ENCODE measurements at regions not wholly inside any gene's neighbourhood (a gene's known extent, or its start where the extent isn't known, plus 50 kb on each side); places are given as distances from the start of the nearest gene placed in this dataset.

- Histone ChIP-seq H3K27ac (no peak overlapping the region), H3K9ac (ENCODE audit: low read depth in 2 of 2, low read length in 2 of 2) (no peak overlapping the region), H3K36me3 (no peaks in the 10 kb centered on the region), H3K4me1 (no peaks in the 10 kb centered on the region), H3K4me3 (no peak overlapping the region), H3K27me3 (no peaks in the 10 kb centered on the region), H3K9me3 (no peaks in the 10 kb centered on the region)
- TF ChIP-seq CTCF (IDR thresholded peaks at IDR 0.05) = no peak
- DNase-seq = no peak
- intact Hi-C loops (cut with DNase I) = no loop called here
These were observed 150.7 kb upstream of the C14orf180 start for GRCh38 chr14:104428860-104429259.

- Histone ChIP-seq H3K4me3 (no peak overlapping the region), H3K9me3 (no peaks in the 10 kb centered on the region), H3K4me1 (no peaks in the 10 kb centered on the region), H3K9ac (ENCODE audit: low read depth in 2 of 2, low read length in 2 of 2) (no peak overlapping the region), H3K27me3 (no peaks in the 10 kb centered on the region), H3K27ac (no peak overlapping the region), H3K36me3 (no peaks in the 10 kb centered on the region)
- intact Hi-C loops (cut with DNase I) = no loop called here
- no peak for DNase-seq
- no peak for TF ChIP-seq CTCF (IDR thresholded peaks at IDR 0.05)
These were observed 150.2 kb upstream of the C14orf180 start for GRCh38 chr14:104429291-104429861.

GRCh38 chr14:104431351-104431928 lies 148.1 kb upstream of the C14orf180 start:
- DNase-seq = no peak
- Histone ChIP-seq H3K9ac (ENCODE audit: low read depth in 2 of 2, low read length in 2 of 2) (no peak overlapping the region), H3K36me3 (no peaks in the 10 kb centered on the region), H3K9me3 (no peaks in the 10 kb centered on the region), H3K27me3 (no peaks in the 10 kb centered on the region), H3K4me1 (no peaks in the 10 kb centered on the region), H3K27ac (no peak overlapping the region), H3K4me3 (no peak overlapping the region)
- intact Hi-C loops (cut with DNase I) = no loop called here
- TF ChIP-seq CTCF (IDR thresholded peaks at IDR 0.05) = no peak

- Histone ChIP-seq H3K36me3 (no peaks in the 10 kb centered on the region), H3K4me1 (no peaks in the 10 kb centered on the region), H3K27me3 (no peaks in the 10 kb centered on the region), H3K27ac (no peak overlapping the region), H3K9me3 (no peaks in the 10 kb centered on the region), H3K9ac (ENCODE audit: low read depth in 2 of 2, low read length in 2 of 2) (no peak overlapping the region), H3K4me3 (no peak overlapping the region)
- intact Hi-C loops (cut with DNase I) = no loop called here
- no peak for DNase-seq
- TF ChIP-seq CTCF (IDR thresholded peaks at IDR 0.05) = no peak
These were observed 147.5 kb upstream of the C14orf180 start for GRCh38 chr14:104431929-104432541.

- no peaks in the 10 kb centered on the region for H3K4me1 ChIP-seq
- H3K4me3 ChIP-seq = no peak overlapping the region
- no peak for TF ChIP-seq CTCF (IDR thresholded peaks at IDR 0.05)
- intact Hi-C loops (cut with DNase I) = no loop called here
- H3K27me3 ChIP-seq = no peaks in the 10 kb centered on the region
- DNase-seq = no peak
- H3K27ac ChIP-seq = no peak overlapping the region
- H3K9ac ChIP-seq (ENCODE audit: low read depth in 2 of 2, low read length in 2 of 2) = no peak overlapping the region
- no peaks in the 10 kb centered on the region for H3K36me3 ChIP-seq
- H3K9me3 ChIP-seq = no peaks in the 10 kb centered on the region
These were observed 146.8 kb upstream of the C14orf180 start for GRCh38 chr14:104432611-104433231.
